ENCODE measurements at regions not wholly inside any gene's neighbourhood (a gene's known extent, or its start where the extent isn't known, plus 50 kb on each side); places are given as distances from the start of the nearest gene placed in this dataset.

DNA sequence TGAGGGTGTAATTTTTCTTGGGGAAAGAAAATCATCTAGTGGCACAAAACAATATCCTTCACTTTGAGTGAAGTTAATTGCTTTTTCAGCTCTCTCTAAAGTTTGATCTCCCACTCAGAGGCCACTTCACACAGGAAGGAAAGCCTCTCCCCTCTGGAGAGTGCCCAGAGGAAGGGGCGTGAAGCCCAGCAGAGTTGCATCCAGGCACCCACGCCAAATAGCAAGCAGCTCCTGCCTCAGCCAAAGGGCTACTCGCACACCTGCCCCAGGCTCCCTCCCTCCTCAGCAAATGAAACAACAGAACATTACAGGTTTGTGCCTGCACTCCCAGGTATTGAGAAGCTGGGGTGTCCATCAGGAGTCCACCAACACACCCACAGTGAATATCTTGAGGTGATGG, 183.0 kb upstream of the RPL38 start:
- H3K4me1 Mint-ChIP-seq (ENCODE audit: low read depth): no peaks in the 10 kb centered on the region
- no peaks in the 10 kb centered on the region for H3K9me3 Mint-ChIP-seq
- no peak overlapping the region for H3K27ac Mint-ChIP-seq
- no peak overlapping the region for H3K4me3 Mint-ChIP-seq
- peaks cover 16% of the 10 kb centered on the region for H3K27me3 Mint-ChIP-seq (ENCODE audit: low read depth)
- H3K36me3 Mint-ChIP-seq (ENCODE audit: low read depth): no peaks in the 10 kb centered on the region

DNA sequence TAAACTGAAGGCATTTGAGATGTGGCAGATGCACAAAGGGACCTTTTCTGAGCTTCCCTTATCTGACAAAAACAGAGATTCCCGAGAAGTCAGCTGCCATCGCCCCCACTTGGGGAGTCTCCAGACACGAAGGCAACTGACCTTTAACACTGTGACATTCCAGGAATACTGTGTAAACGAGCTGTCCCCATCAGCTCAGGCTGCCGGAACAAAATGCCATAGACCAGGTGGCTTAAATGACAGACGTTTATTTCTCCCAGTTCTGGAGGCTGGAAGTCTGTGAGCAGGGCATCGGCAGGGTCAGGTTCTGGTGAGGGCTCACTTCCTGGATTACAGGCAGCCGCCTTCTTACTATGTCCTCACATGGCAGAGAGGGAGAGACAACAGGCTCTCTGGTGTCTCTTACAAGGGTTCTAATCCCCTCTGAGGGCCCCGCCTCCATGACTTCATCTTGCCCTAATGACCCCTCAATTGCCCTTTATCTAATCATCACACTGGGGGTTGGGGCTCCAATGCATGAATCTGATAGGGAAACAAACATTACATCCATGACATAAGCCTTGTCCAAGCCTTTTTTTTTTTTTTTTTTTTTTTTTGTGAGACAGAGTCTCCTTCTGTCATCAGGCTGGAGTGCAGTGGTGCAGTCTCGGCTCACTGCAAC, 178.5 kb upstream of the RPL38 start:
- no peak overlapping the region for H3K4me3 Mint-ChIP-seq
- H3K36me3 Mint-ChIP-seq (ENCODE audit: low read depth): no peaks in the 10 kb centered on the region
- no peaks in the 10 kb centered on the region for H3K4me1 Mint-ChIP-seq (ENCODE audit: low read depth)
- no peak overlapping the region for H3K27ac Mint-ChIP-seq
- H3K9me3 Mint-ChIP-seq: no peaks in the 10 kb centered on the region
- H3K27me3 Mint-ChIP-seq (ENCODE audit: low read depth): peaks cover 8% of the 10 kb centered on the region

DNA sequence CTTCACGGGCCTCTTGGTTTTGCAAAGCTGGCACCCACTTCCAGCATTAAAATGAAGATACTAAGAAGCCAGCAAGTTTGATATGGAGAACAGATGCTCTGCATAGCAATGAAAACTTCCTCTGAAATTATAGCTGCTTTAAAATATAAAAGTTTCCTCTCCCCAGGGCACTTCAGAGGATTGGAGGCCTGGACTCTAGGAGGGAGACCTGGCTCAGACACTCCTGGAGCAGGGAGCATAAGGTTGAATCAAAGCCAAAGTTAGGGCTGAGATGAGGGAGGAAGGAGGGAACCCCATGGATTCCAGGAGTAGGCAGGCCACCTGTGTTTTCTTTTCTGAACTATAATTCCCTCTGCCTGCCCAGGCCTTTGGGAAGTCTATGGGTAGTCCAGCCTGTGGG, 176.0 kb upstream of the RPL38 start:
- Mint-ChIP-seq H3K36me3 (ENCODE audit: low read depth) (no peaks in the 10 kb centered on the region), H3K27ac (no peak overlapping the region), H3K4me1 (ENCODE audit: low read depth) (no peaks in the 10 kb centered on the region), H3K27me3 (ENCODE audit: low read depth) (peaks cover 8% of the 10 kb centered on the region), H3K4me3 (no peak overlapping the region), H3K9me3 (no peaks in the 10 kb centered on the region)

DNA sequence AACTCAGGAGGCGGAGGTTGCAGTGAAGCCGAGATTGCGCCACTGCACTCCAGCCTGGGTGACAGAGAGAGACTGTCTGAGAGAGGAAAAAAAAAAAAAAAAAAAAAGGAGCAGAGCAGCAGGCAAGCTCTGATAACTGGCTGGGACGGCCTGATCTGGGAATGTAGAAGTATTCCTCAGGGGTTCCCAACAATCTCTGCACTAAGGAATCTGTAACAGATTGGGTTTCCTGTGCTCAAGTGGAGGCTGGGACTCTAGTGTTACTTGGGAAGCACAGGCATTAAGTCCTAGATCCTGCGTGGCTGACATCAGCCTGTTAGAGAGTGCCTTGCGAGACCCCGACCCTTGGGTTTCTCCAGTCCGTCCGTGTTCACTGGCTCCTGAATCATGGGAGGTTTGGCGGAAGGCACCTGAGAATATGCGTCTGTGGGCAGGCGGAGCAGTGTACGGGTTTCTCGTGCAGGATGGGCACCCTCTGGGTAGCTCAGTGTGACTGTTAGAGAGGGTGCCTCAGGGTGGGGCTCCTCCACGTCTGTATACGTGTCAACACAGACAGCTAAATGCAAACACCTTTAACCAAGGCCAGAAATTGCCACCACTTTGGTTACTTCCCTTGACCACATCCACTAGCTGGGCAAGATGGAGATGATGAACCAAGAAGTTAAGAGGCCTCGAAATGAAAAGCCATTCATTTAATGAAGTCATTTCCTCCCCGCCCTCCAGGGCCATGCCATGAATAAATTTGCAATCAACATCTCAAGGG, 174.9 kb upstream of the RPL38 start:
- H3K9me3 Mint-ChIP-seq: no peaks in the 10 kb centered on the region
- no peak overlapping the region for H3K4me3 Mint-ChIP-seq
- no peaks in the 10 kb centered on the region for H3K4me1 Mint-ChIP-seq (ENCODE audit: low read depth)
- H3K36me3 Mint-ChIP-seq (ENCODE audit: low read depth): no peaks in the 10 kb centered on the region
- H3K27me3 Mint-ChIP-seq (ENCODE audit: low read depth): peaks cover 4% of the 10 kb centered on the region
- H3K27ac Mint-ChIP-seq: no peak overlapping the region

DNA sequence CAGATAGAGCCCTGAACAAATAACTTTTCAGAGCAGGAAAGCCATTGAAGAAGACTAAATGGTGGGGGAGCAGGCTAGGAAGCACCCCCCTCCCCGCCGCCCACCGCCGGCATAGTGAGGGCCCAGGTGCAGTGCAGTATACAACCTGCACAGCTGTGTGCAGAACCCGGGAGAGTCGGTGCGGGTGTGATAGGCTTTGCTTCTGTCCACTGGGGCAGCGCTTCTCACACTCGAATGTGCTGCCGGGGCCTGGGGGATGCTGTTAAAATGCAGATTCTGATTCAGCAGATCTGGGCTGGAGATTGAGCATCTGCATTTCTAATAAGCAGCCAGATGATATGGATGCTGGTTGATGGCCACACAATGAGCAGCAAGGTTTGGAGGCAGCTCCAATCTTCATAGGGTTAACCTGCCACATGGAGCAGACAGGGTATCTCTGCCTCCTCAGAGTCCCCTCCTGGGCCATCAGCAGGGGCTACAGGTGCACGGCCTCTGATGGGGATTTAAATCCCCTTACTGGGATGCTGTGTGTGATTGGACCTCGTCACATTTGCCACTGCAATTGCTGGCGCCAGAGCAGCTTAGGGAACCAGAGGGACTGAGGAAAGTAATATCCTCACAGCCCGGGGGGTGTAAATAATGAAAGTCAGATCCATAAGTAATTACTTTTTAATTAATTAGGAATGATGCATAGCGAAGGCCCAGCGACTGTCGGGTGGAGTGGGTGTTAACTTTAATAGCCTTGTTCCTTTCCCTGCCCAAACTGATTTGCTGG, 172.0 kb upstream of the RPL38 start:
- Mint-ChIP-seq H3K27ac (no peak overlapping the region), H3K36me3 (ENCODE audit: low read depth) (no peaks in the 10 kb centered on the region), H3K4me3 (no peak overlapping the region), H3K27me3 (ENCODE audit: low read depth) (peaks cover 3% of the 10 kb centered on the region), H3K9me3 (no peaks in the 10 kb centered on the region), H3K4me1 (ENCODE audit: low read depth) (no peaks in the 10 kb centered on the region)

DNA sequence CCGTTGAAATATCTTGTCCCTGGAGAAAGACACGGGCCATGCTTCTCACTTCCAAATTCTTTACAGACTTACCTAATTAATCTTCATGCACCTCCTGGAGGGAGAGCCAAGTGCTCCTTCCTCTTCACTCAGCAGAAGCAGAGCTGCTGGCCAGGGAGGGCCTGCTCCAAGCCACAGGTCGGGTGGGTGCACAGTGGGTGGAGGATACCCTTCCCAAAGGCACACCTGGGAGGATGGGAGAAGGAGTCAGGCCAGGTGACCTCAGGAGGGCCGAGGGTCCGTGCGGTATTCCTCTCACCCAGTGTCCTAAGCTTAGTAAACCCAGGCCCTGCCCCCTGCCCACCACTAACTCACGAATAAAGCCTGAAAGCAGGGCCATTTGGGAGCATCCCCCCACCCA, 171.3 kb upstream of the RPL38 start:
- no peak overlapping the region for H3K27ac Mint-ChIP-seq
- peaks cover 3% of the 10 kb centered on the region for H3K27me3 Mint-ChIP-seq (ENCODE audit: low read depth)
- no peak overlapping the region for H3K4me3 Mint-ChIP-seq
- no peaks in the 10 kb centered on the region for H3K9me3 Mint-ChIP-seq
- H3K4me1 Mint-ChIP-seq (ENCODE audit: low read depth): no peaks in the 10 kb centered on the region
- no peaks in the 10 kb centered on the region for H3K36me3 Mint-ChIP-seq (ENCODE audit: low read depth)

DNA sequence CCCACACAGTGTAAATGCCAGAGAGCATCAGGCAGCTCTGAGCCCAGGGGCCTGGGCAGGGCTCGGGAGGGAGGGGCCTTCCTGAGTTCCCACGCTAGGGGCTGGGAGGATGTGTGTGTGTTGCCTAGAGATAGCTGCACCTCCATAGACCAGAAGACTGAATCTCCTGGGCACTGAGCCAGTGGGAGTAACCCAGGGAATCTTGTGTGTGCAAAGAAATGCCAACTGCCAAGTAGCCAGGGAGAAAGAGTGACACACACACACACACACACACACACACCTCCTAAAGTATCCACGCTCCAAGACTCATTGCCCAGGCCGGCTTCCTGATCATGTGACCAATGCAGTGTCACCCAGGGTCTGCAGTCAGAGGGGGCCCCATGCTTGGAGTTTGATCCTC, 166.2 kb upstream of the RPL38 start:
- Mint-ChIP-seq H3K4me1 (ENCODE audit: low read depth) (no peaks in the 10 kb centered on the region), H3K27ac (no peak overlapping the region), H3K9me3 (no peaks in the 10 kb centered on the region), H3K36me3 (ENCODE audit: low read depth) (no peaks in the 10 kb centered on the region), H3K4me3 (no peak overlapping the region), H3K27me3 (ENCODE audit: low read depth) (no peaks in the 10 kb centered on the region)

DNA sequence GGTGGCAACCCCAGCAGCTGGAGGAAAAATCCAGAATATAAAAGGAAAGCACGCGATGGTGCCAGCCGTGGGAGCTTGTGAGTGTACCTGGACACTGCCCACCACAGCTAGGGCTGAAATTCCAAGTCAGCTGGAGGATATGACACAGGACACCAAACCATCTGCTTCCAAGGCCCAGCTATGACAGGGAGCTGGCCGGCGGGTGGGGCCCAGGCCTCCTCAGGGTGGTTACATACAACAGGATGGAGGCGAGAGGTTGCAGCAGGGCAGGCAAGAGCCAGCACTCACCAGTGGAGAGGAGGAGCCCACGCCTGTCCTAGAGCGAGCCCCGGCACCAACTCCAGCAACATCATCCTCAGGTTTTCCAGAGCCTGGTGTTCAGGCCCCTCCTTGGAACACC, 163.2 kb upstream of the RPL38 start:
- H3K36me3 Mint-ChIP-seq (ENCODE audit: low read depth): no peaks in the 10 kb centered on the region
- H3K27ac Mint-ChIP-seq: no peak overlapping the region
- H3K4me1 Mint-ChIP-seq (ENCODE audit: low read depth): peaks cover 1% of the 10 kb centered on the region
- no peak overlapping the region for H3K4me3 Mint-ChIP-seq
- H3K9me3 Mint-ChIP-seq: no peaks in the 10 kb centered on the region
- no peaks in the 10 kb centered on the region for H3K27me3 Mint-ChIP-seq (ENCODE audit: low read depth)

DNA sequence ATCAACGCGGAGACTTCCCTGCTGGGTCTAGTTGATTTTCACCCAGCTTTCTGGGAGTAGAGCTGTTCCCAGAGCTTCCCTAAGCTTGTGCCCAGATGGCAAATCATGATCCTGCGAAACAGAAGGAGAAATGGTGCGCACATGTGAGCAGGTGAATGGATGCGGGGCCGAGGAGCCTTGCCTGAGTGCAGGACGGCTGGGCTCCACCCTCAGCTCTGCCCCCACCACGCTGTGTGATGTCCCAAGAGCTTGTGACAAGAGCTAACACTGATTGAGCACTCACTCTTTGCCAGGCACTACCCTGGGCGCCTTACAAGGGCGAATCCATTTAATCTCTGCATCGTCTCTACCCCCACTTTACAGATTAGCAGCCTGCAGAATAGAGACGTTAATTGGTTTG, 162.7 kb upstream of the RPL38 start:
- H3K27ac Mint-ChIP-seq: no peak overlapping the region
- H3K4me1 Mint-ChIP-seq (ENCODE audit: low read depth): peaks cover 1% of the 10 kb centered on the region
- no peaks in the 10 kb centered on the region for H3K9me3 Mint-ChIP-seq
- H3K27me3 Mint-ChIP-seq (ENCODE audit: low read depth): no peaks in the 10 kb centered on the region
- no peaks in the 10 kb centered on the region for H3K36me3 Mint-ChIP-seq (ENCODE audit: low read depth)
- H3K4me3 Mint-ChIP-seq: no peak overlapping the region

DNA sequence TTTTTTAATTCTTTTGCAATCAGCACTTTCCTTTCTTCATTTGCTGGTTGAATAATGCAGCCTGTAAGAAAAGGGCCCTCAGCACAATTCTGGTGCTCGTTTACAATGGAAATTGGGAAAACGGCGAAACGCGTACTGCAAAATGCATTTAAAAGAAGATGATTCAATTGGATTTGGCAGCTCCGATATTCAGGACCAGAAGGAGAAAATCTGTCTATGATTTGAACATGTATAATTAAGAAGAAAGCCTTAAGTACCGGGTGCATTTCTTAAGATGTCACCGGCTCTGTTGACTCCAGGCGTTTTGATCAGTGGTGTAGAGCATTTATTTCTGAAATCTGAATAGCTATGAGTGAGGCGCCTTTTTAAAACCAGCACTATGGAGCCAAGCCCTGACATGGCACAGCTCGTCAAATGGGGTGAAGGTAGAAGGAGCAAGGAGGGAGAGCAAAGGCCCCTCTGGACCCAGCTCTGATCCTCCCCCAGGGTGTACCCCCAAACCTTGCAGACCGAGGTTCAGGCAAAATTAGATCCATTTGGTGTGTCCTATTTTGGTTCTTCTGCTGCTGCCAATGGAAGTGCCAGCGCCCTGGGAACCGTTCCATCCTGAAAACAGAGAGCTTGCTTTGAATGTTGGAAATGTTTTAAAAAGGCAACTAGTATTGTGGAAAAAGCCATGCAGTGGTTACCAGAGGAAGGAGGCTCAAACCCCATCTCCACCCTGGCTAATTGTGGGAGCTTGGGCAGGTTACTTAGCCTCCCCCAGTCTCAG, 161.4 kb upstream of the RPL38 start:
- no peak overlapping the region for H3K27ac Mint-ChIP-seq
- no peaks in the 10 kb centered on the region for H3K9me3 Mint-ChIP-seq
- no peak overlapping the region for H3K4me3 Mint-ChIP-seq
- no peaks in the 10 kb centered on the region for H3K27me3 Mint-ChIP-seq (ENCODE audit: low read depth)
- peaks cover 1% of the 10 kb centered on the region for H3K4me1 Mint-ChIP-seq (ENCODE audit: low read depth)
- H3K36me3 Mint-ChIP-seq (ENCODE audit: low read depth): no peaks in the 10 kb centered on the region

DNA sequence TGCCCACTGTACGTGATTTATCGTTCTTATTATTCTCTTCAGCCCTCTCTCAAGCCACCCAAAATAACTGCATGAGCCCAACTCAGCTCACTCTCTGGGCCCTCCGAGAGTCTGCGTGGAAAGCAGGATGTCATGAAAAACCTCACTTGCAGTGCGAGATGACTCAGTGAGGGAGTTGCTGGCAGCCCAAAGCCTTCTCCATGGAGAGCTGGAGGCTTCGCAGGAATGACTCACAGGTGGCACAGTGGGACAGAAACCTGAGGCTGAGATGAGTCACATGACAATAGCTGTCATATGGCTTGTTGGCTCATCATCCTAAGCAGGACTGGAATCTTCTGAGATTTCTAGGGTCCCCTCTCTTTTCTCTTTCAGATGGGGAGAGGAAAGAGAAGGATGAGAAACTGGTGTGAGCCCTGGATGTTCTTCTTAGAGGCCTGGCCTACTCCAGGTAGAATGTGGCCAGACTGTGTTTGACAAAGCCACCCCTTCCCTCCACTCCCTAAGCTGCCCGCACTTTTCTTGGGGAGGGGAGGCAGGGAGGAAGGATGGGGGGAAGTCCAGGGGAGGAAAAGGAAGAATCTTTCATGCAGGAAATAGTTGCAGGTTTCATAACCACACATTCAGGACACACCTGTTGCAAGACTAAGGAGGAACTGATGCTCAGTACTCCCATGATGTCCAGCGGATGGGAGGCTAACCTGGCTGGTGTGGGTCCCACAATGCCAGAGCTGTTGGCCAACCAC, 160.6 kb upstream of the RPL38 start:
- Mint-ChIP-seq H3K4me3 (no peak overlapping the region), H3K9me3 (no peaks in the 10 kb centered on the region), H3K27me3 (ENCODE audit: low read depth) (no peaks in the 10 kb centered on the region), H3K27ac (no peak overlapping the region), H3K36me3 (ENCODE audit: low read depth) (no peaks in the 10 kb centered on the region), H3K4me1 (ENCODE audit: low read depth) (peaks cover 1% of the 10 kb centered on the region)

DNA sequence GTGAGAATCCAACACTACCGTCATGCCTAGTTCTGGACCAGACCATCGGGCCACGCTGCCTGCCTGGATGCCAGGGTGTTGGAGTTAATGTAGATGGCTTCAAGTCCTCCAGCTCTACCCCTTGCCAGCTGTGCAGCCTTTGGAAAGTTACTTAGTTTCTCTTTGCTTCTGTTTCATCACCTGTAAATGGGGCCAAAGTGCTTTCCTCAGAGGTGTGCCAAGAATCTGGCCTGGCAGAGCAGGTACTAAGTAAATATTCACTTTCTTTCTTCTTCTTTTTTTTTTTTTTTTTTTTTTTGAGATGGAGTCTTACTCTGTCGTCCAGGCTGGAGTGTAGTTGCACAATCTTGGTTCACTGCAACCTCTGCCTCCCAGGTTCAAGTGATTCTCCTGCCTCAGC, 159.5 kb upstream of the RPL38 start:
- no peaks in the 10 kb centered on the region for H3K9me3 Mint-ChIP-seq
- no peak overlapping the region for H3K4me3 Mint-ChIP-seq
- H3K27ac Mint-ChIP-seq: no peak overlapping the region
- H3K27me3 Mint-ChIP-seq (ENCODE audit: low read depth): peaks cover 3% of the 10 kb centered on the region
- no peaks in the 10 kb centered on the region for H3K36me3 Mint-ChIP-seq (ENCODE audit: low read depth)
- H3K4me1 Mint-ChIP-seq (ENCODE audit: low read depth): peaks cover 1% of the 10 kb centered on the region

DNA sequence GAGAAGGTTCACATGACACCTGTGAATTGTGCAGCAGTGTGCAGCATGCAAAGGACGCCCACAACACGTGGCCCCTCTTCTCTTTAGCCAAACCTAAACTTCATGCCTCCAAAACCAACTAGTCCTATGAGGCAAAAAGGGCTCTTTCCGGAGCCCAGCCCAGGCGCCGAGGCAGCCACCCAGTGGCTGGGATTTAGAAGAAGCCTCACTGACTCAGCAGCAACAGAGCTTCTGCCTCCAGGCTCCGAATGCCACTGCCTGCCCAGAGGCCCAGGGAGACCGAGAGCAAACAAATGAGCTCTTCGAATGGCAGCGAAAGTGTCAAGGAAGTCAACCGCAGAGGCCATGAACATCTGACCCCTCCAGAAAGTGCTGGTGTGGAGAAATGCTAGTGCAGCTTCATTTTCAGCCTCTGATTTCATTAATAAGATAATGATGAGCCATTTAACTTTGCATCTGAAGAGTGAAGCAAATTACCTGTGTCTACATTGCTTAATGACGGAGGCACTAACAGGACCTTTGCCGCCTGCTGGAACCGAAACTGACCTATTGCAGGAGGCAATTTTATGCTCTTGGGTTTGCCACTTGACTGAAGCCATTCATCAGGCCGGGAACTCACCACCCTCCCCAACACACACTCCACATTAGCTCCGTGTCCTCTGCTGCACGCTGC, 157.7 kb upstream of the RPL38 start:
- peaks cover 3% of the 10 kb centered on the region for H3K27me3 Mint-ChIP-seq (ENCODE audit: low read depth)
- no peak overlapping the region for H3K27ac Mint-ChIP-seq
- no peaks in the 10 kb centered on the region for H3K36me3 Mint-ChIP-seq (ENCODE audit: low read depth)
- H3K4me1 Mint-ChIP-seq (ENCODE audit: low read depth): peaks cover 1% of the 10 kb centered on the region
- H3K4me3 Mint-ChIP-seq: no peak overlapping the region
- no peaks in the 10 kb centered on the region for H3K9me3 Mint-ChIP-seq
